Gastroesophageal sphincter (tissue), 3 donors: ENCODE measurements at regions not wholly inside any gene's neighbourhood (a gene's known extent, or its start where the extent isn't known, plus 50 kb on each side); places are given as distances from the start of the nearest gene placed in this dataset.

Source experiments
- EP300 ChIP-seq: sonication (generic); formaldehyde crosslinking; IDR thresholded peaks from one replicate; pipeline ENCODE4 v1.6.1; 2017; ENCODE audit warnings: antibody characterized with exemption, mild to moderate bottlenecking
- TF ChIP-seq, protein P1 (sequence below), 4 experiments: fragments of 200-600 bp in 2 of 4; fragments of 450-650 bp in 2 of 4; sonication (generic) in 1 of 4; IDR thresholded peaks; one replicate each; pipeline ENCODE4 v1.5.1; 2017 to 2019; ENCODE audit warnings: antibody characterized with exemption in 4 of 4, mild to moderate bottlenecking in 2 of 4, moderate library complexity in 2 of 4

DNA sequence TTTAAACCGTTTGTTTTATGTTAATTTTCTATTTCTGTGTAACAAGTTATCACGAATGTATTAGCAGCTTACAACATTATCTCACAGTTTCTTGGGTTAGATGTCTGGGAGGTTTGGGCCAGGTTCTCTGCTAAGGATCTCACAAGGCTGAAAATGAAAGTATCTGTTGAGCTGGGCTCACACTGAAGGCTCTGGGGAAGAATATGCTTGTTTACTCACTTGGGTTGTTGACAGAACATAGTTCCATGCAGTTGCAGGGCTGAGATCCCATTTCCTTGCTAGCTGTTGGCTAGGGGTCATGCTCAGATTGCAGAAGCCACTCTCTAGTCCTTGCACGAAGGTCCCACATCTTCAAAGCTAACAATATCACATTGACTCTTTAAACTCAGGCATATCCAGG is 266.6 kb upstream of the GNAI1 start:
- no peak for TF ChIP-seq EP300
- TF ChIP-seq, protein P1, sequence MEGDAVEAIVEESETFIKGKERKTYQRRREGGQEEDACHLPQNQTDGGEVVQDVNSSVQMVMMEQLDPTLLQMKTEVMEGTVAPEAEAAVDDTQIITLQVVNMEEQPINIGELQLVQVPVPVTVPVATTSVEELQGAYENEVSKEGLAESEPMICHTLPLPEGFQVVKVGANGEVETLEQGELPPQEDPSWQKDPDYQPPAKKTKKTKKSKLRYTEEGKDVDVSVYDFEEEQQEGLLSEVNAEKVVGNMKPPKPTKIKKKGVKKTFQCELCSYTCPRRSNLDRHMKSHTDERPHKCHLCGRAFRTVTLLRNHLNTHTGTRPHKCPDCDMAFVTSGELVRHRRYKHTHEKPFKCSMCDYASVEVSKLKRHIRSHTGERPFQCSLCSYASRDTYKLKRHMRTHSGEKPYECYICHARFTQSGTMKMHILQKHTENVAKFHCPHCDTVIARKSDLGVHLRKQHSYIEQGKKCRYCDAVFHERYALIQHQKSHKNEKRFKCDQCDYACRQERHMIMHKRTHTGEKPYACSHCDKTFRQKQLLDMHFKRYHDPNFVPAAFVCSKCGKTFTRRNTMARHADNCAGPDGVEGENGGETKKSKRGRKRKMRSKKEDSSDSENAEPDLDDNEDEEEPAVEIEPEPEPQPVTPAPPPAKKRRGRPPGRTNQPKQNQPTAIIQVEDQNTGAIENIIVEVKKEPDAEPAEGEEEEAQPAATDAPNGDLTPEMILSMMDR (IDR thresholded peaks at IDR 0.05), result no peak
